ENCODE measurements at regions not wholly inside any gene's neighbourhood (a gene's known extent, or its start where the extent isn't known, plus 50 kb on each side); places are given as distances from the start of the nearest gene placed in this dataset.

DNA sequence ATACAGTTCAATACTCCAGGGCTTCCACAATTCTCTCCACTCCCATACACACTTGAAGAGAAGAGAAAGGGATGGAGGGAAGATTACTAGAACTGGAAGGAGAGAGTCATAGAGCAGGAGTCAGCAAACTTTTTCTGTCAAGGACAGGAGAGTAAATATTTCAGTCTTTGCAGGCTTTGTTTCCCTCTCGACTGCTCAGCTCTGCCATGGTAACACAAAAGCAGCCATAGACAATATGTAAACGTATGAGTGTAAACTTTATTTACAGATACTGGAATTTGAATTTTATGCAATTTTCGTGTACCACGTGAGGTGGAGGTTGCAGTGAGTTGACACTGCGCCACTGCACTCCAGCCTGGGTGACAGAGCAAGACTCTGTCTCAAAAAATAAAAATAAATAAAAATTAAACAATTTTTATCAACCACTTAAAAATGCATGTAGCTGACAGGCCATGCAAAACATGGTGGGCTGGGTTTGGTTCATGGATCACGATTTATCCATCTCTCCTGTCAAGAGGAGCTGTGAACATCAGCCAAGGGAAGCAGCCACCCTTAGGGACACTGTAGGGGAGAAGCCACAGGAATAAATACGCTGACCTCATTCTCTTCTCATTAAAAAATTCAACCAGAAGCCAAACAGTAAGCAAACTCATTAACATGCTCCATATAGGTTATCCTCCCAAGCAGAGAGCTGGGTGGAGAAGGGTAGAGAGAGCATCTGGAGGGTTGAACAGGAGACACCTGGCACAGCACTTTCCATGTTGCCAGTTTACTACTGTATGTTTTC is 266.4 kb upstream of the FN1 start:
- no peak for TF ChIP-seq SP4 (IDR thresholded peaks at IDR 0.05; ENCODE audit: low read length)
- TF ChIP-seq, protein P1, sequence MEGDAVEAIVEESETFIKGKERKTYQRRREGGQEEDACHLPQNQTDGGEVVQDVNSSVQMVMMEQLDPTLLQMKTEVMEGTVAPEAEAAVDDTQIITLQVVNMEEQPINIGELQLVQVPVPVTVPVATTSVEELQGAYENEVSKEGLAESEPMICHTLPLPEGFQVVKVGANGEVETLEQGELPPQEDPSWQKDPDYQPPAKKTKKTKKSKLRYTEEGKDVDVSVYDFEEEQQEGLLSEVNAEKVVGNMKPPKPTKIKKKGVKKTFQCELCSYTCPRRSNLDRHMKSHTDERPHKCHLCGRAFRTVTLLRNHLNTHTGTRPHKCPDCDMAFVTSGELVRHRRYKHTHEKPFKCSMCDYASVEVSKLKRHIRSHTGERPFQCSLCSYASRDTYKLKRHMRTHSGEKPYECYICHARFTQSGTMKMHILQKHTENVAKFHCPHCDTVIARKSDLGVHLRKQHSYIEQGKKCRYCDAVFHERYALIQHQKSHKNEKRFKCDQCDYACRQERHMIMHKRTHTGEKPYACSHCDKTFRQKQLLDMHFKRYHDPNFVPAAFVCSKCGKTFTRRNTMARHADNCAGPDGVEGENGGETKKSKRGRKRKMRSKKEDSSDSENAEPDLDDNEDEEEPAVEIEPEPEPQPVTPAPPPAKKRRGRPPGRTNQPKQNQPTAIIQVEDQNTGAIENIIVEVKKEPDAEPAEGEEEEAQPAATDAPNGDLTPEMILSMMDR (IDR thresholded peaks at IDR 0.05; ENCODE audit: control extremely low read depth in 1 of 3, insufficient read depth in 1 of 3, low read depth in 1 of 3, low read length in 3 of 3) = no peak
- no peak for TF ChIP-seq JUND (IDR thresholded peaks at IDR 0.05; ENCODE audit: low read length)
- no peak for TF ChIP-seq RAD21 (IDR thresholded peaks at IDR 0.05 in 1 of 2, conservative IDR thresholded peaks at IDR 0.05 in 1 of 2; ENCODE audit: low read depth in 2 of 2, low read length in 2 of 2)

All from H1 (cell line).